ENCODE measurements at regions not wholly inside any gene's neighbourhood (a gene's known extent, or its start where the extent isn't known, plus 50 kb on each side); places are given as distances from the start of the nearest gene placed in this dataset.

- no peak for DNase-seq (ENCODE audit: low read depth, low spot score)
Observed at GRCh38 chr22:48157676-48158075, 1395.2 kb downstream of the TBC1D22A start.

- no peak for DNase-seq (ENCODE audit: low read depth, low spot score)
Observed at GRCh38 chr22:48156603-48157355, 1394.3 kb downstream of the TBC1D22A start.

GRCh38 chr22:48155446-48155845 is 1393.0 kb downstream of the TBC1D22A start:
- DNase-seq (ENCODE audit: low read depth, low spot score) = no peak

GRCh38 chr22:48154943-48155240 is 1392.4 kb downstream of the TBC1D22A start:
- no peak for DNase-seq (ENCODE audit: low read depth, low spot score)

GRCh38 chr22:48154169-48154942 is 1391.9 kb downstream of the TBC1D22A start:
- DNase-seq (ENCODE audit: low read depth, low spot score) = no peak

GRCh38 chr22:48153726-48154125 is 1391.3 kb downstream of the TBC1D22A start:
- no peak for DNase-seq (ENCODE audit: low read depth, low spot score)

- DNase-seq (ENCODE audit: low read depth, low spot score) = no peak
Observed at GRCh38 chr22:48152916-48153315, 1390.5 kb downstream of the TBC1D22A start.

GRCh38 chr22:48152164-48152775 is 1389.8 kb downstream of the TBC1D22A start:
- no peak for DNase-seq (ENCODE audit: low read depth, low spot score)

GRCh38 chr22:48151641-48152040 is 1389.2 kb downstream of the TBC1D22A start:
- no peak for DNase-seq (ENCODE audit: low read depth, low spot score)

GRCh38 chr22:48147831-48148230 is 1385.4 kb downstream of the TBC1D22A start:
- DNase-seq (ENCODE audit: low read depth, low spot score) = no peak

GRCh38 chr22:48147404-48147803 is 1385.0 kb downstream of the TBC1D22A start:
- DNase-seq (ENCODE audit: low read depth, low spot score) = no peak

GRCh38 chr22:48146426-48146825 is 1384.0 kb downstream of the TBC1D22A start:
- no peak for DNase-seq (ENCODE audit: low read depth, low spot score)

- no peak for DNase-seq (ENCODE audit: low read depth, low spot score)
Observed at GRCh38 chr22:48145738-48146137, 1383.3 kb downstream of the TBC1D22A start.

- DNase-seq (ENCODE audit: low read depth, low spot score) = no peak
Observed at GRCh38 chr22:48144318-48144717, 1381.9 kb downstream of the TBC1D22A start.

- no peak for DNase-seq (ENCODE audit: low read depth, low spot score)
Observed at GRCh38 chr22:48143856-48144255, 1381.4 kb downstream of the TBC1D22A start.

GRCh38 chr22:48142388-48142787 is 1379.9 kb downstream of the TBC1D22A start:
- no peak for DNase-seq (ENCODE audit: low read depth, low spot score)

- DNase-seq (ENCODE audit: low read depth, low spot score) = no peak
Observed at GRCh38 chr22:48141301-48141700, 1378.9 kb downstream of the TBC1D22A start.

GRCh38 chr22:48140261-48140813 is 1377.9 kb downstream of the TBC1D22A start:
- DNase-seq (ENCODE audit: low read depth, low spot score) = no peak

- DNase-seq (ENCODE audit: low read depth, low spot score) = no peak
Observed at GRCh38 chr22:48139776-48140175, 1377.3 kb downstream of the TBC1D22A start.

- no peak for DNase-seq (ENCODE audit: low read depth, low spot score)
Observed at GRCh38 chr22:48138855-48139254, 1376.4 kb downstream of the TBC1D22A start.

- DNase-seq (ENCODE audit: low read depth, low spot score) = no peak
Observed at GRCh38 chr22:48138427-48138826, 1376.0 kb downstream of the TBC1D22A start.

- DNase-seq (ENCODE audit: low read depth, low spot score) = no peak
Observed at GRCh38 chr22:48137640-48138039, 1375.2 kb downstream of the TBC1D22A start.
